Skeletal muscle tissue (tissue), 3 donors: ENCODE measurements at regions not wholly inside any gene's neighbourhood (a gene's known extent, or its start where the extent isn't known, plus 50 kb on each side); places are given as distances from the start of the nearest gene placed in this dataset.

Source experiments
- H3K27ac ChIP-seq: one replicate; pipeline ENCODE4 v1.7.0; 2013; ENCODE audit warnings: mild to moderate bottlenecking, low read depth, low read length, inconsistent platforms
- H3K27me3 ChIP-seq, 3 donors: one replicate each; pipeline ENCODE4 v1.7.0; 2013; ENCODE audit warnings: low read length in 3 of 3; ENCODE audit not compliant: control insufficient read depth in 3 of 3, insufficient read depth in 3 of 3
- H3K36me3 ChIP-seq, 3 donors: one replicate each; pipeline ENCODE4 v1.7.0; 2013; ENCODE audit warnings: low read length in 3 of 3; ENCODE audit not compliant: control insufficient read depth in 3 of 3, insufficient read depth in 3 of 3
- H3K4me1 ChIP-seq, 3 donors: one replicate each; pipeline ENCODE4 v1.7.0; 2013; ENCODE audit warnings: low read length in 3 of 3, mild to moderate bottlenecking in 3 of 3; ENCODE audit not compliant: control insufficient read depth in 3 of 3, insufficient read depth in 3 of 3
- H3K4me3 ChIP-seq, 3 donors: one replicate each; pipeline ENCODE4 v1.7.0; 2013; ENCODE audit warnings: low read length in 3 of 3
- H3K9ac ChIP-seq, 3 donors: one replicate each; pipeline ENCODE4 v1.7.0; 2013; ENCODE audit warnings: low read length in 3 of 3, mild to moderate bottlenecking in 3 of 3, moderate library complexity in 2 of 3, low read depth in 1 of 3
- H3K9me3 ChIP-seq, 3 donors: one replicate each; pipeline ENCODE4 v1.7.0; 2013; ENCODE audit warnings: low read length in 3 of 3; ENCODE audit not compliant: control insufficient read depth in 3 of 3
- donor health status: Osteomylitis.

- Histone ChIP-seq H3K9ac (no peak overlapping the region), H3K4me3 (no peak overlapping the region), H3K4me1 (no peaks in the 10 kb centered on the region), H3K9me3 (no peaks in the 10 kb centered on the region), H3K36me3 (no peaks in the 10 kb centered on the region), H3K27ac (no peak overlapping the region), H3K27me3 (no peaks in the 10 kb centered on the region)
Measured at GRCh38 chr4:156538210-156538609, 433.4 kb downstream of the PDGFC start.

- Histone ChIP-seq H3K9ac (no peak overlapping the region), H3K27me3 (no peaks in the 10 kb centered on the region), H3K4me3 (no peak overlapping the region), H3K36me3 (no peaks in the 10 kb centered on the region), H3K27ac (no peak overlapping the region), H3K4me1 (no peaks in the 10 kb centered on the region), H3K9me3 (no peaks in the 10 kb centered on the region)
Measured at GRCh38 chr4:156537286-156537685, 434.3 kb downstream of the PDGFC start.

- no peaks in the 10 kb centered on the region for H3K9me3 ChIP-seq
- H3K9ac ChIP-seq, result no peak overlapping the region
- H3K4me3 ChIP-seq, result no peak overlapping the region
- no peaks in the 10 kb centered on the region for H3K36me3 ChIP-seq
- H3K27me3 ChIP-seq, result no peaks in the 10 kb centered on the region
- H3K4me1 ChIP-seq, result no peaks in the 10 kb centered on the region
- H3K27ac ChIP-seq, result no peak overlapping the region
Measured at GRCh38 chr4:156536661-156537060, 434.9 kb downstream of the PDGFC start.

GRCh38 chr4:156534205-156534604 is 437.4 kb downstream of the PDGFC start:
- no peaks in the 10 kb centered on the region for H3K4me1 ChIP-seq
- H3K9ac ChIP-seq, result no peak overlapping the region
- H3K9me3 ChIP-seq, result no peaks in the 10 kb centered on the region
- H3K4me3 ChIP-seq, result no peak overlapping the region
- H3K27ac ChIP-seq, result no peak overlapping the region
- no peaks in the 10 kb centered on the region for H3K36me3 ChIP-seq
- H3K27me3 ChIP-seq, result no peaks in the 10 kb centered on the region

GRCh38 chr4:156528216-156528615 is 443.4 kb downstream of the PDGFC start:
- no peaks in the 10 kb centered on the region for H3K36me3 ChIP-seq

GRCh38 chr4:156527237-156527993 is 444.2 kb downstream of the PDGFC start:
- Histone ChIP-seq H3K4me1 (no peaks in the 10 kb centered on the region), H3K27ac (no peak overlapping the region), H3K36me3 (no peaks in the 10 kb centered on the region), H3K9me3 (no peaks in the 10 kb centered on the region), H3K27me3 (no peaks in the 10 kb centered on the region), H3K9ac (no peak overlapping the region), H3K4me3 (no peak overlapping the region)

More at GRCh38 chr4:156528216-156528615, 443.4 kb downstream of the PDGFC start:
- Histone ChIP-seq H3K9ac (no peak overlapping the region), H3K27ac (no peak overlapping the region), H3K9me3 (no peaks in the 10 kb centered on the region), H3K4me3 (no peak overlapping the region), H3K27me3 (no peaks in the 10 kb centered on the region), H3K4me1 (no peaks in the 10 kb centered on the region)

- no peaks in the 10 kb centered on the region for H3K9me3 ChIP-seq
- no peaks in the 10 kb centered on the region for H3K4me1 ChIP-seq
- no peak overlapping the region for H3K27ac ChIP-seq
- no peaks in the 10 kb centered on the region for H3K36me3 ChIP-seq
- H3K9ac ChIP-seq, result no peak overlapping the region
- no peak overlapping the region for H3K4me3 ChIP-seq
- no peaks in the 10 kb centered on the region for H3K27me3 ChIP-seq
Measured at GRCh38 chr4:156523991-156524390, 447.6 kb downstream of the PDGFC start.

GRCh38 chr4:156523492-156523891 is 448.1 kb downstream of the PDGFC start:
- Histone ChIP-seq H3K9ac (no peak overlapping the region), H3K4me3 (no peak overlapping the region), H3K36me3 (no peaks in the 10 kb centered on the region), H3K9me3 (no peaks in the 10 kb centered on the region), H3K27me3 (no peaks in the 10 kb centered on the region), H3K27ac (no peak overlapping the region), H3K4me1 (no peaks in the 10 kb centered on the region)

- H3K27me3 ChIP-seq, result no peaks in the 10 kb centered on the region
- no peaks in the 10 kb centered on the region for H3K4me1 ChIP-seq
- no peak overlapping the region for H3K9ac ChIP-seq
- no peaks in the 10 kb centered on the region for H3K9me3 ChIP-seq
- no peak overlapping the region for H3K27ac ChIP-seq
- H3K36me3 ChIP-seq, result no peaks in the 10 kb centered on the region
- H3K4me3 ChIP-seq, result no peak overlapping the region
Measured at GRCh38 chr4:156521631-156522030, 450.0 kb downstream of the PDGFC start.

GRCh38 chr4:156517956-156518355 is 453.6 kb downstream of the PDGFC start:
- Histone ChIP-seq H3K4me3 (no peak overlapping the region), H3K9me3 (no peaks in the 10 kb centered on the region), H3K27me3 (no peaks in the 10 kb centered on the region), H3K36me3 (no peaks in the 10 kb centered on the region), H3K27ac (no peak overlapping the region), H3K4me1 (no peaks in the 10 kb centered on the region), H3K9ac (no peak overlapping the region)
